HG02759 (cell line): ENCODE measurements at regions not wholly inside any gene's neighbourhood (a gene's known extent, or its start where the extent isn't known, plus 50 kb on each side); places are given as distances from the start of the nearest gene placed in this dataset.
"Not testable (repeated sequence)": the region's sequence is repeated elsewhere in the genome, so short reads cannot be mapped to it uniquely, and the experiment has no call there.

Source experiments
- ATAC-seq: cut with Tn5 transposase; IDR thresholded peaks from one replicate; pipeline ENCODE4 v1.9.1; 2021; ENCODE audit warnings: mild to moderate bottlenecking, moderate library complexity; ENCODE audit not compliant: unreplicated experiment

DNA sequence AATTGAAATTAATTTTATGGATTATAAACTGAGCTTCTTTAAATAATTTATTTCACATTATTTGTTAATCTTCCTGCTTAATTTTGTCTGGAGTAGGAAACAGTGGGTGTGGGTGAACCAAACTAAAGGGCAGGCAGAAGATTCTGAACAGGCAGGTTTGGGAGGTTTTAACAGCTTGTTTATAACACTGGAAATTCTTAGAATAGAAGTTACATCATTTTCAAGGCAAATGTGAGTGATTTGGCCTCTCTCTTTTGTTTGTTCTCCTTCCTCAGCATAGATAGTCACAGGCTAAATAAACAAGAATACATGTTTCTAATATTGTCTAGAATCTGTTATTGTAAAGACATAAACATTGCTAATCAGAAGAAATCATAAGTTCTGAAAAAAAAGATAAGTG is 970.9 kb upstream of the NUDT12 start:
- ATAC-seq = no peak

DNA sequence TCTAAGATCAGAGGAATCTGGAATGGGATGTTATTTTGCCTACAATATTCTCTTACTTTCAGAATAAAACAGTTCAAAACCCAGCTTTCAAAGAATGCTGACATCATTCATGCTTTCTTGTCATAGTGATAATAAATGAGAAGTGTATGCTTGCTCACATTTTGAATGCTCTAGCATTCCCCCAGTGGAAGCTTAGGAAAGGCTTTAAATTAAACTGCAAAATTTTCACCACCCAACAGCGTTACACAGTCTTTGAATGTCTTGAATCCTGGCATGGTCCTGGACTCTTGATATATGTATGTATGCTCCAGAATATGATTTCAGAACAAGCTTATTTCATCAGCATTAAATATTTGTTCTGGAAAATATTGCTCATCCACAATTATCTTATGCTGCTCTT is 964.3 kb upstream of the NUDT12 start:
- no peak for ATAC-seq

- ATAC-seq = no peak
These were observed 951.1 kb upstream of the NUDT12 start for GRCh38 chr5:104513640-104514072.

DNA sequence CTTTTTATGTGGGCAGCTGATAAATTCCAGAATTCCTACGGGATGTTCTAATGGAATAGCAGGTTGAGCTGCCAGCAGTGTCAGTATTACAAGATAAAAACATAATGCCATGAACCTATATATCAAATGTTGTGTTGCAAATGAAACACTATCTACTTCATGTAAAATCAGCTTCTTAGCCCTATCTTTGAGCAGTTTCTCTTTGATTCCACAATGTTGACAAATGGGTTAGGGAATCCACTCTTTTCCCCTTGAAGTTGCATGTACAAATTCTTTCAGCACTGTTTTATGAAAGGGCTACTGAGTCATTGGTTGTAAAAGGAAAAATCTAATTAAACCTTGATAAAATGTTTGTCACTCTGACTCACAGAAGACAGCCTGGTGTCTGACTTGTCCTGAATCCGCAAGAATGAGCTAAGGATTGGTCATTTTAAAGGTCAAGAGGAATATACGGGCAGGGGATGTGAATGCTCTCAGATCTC is 950.6 kb upstream of the NUDT12 start:
- ATAC-seq = no peak

GRCh38 chr5:104512063-104512825 is 949.7 kb upstream of the NUDT12 start:
- ATAC-seq = no peak

DNA sequence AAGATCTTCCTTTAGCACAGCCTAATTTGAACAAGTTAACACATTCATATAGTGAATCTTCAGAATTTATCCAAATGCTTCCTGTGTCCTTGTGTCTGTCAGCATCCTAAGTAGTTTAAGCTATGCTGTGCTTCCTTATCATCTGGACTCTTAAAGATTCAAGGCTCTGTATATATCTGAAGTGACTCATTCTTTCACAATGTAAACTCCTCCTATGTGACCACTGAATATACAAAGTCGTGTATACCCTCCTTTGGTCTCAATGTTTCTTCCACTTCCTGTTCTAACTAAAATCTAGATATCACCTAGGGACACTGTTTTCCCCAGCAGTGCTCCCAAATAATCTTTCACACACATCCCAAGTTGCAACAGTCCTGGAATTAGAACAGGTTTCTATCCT is 935.7 kb upstream of the NUDT12 start:
- ATAC-seq = no peak

GRCh38 chr5:104494083-104494482 is 931.5 kb upstream of the NUDT12 start:
- no peak for ATAC-seq

GRCh38 chr5:104472811-104473210 is 910.2 kb upstream of the NUDT12 start:
- no peak for ATAC-seq

DNA sequence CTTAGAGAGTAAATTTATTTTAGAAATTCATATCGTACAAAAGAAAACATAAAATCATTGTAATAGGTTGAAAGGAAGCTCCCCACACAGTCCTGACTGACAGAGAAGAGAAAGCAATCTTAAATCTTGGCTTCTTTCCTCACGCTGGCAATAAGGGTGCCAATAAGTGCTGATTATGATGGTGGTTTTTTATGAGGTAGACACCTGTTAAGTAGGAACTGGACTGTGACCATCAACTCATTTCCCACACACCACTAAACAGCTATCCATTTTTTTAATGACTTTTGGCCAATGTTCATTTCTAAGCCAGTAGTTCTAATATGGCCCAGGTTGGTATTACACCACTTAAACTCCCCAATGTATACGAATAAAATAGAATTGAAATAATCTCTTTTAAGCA is 893.5 kb upstream of the NUDT12 start:
- no peak for ATAC-seq

GRCh38 chr5:104452550-104452949 is 890.0 kb upstream of the NUDT12 start:
- no peak for ATAC-seq

DNA sequence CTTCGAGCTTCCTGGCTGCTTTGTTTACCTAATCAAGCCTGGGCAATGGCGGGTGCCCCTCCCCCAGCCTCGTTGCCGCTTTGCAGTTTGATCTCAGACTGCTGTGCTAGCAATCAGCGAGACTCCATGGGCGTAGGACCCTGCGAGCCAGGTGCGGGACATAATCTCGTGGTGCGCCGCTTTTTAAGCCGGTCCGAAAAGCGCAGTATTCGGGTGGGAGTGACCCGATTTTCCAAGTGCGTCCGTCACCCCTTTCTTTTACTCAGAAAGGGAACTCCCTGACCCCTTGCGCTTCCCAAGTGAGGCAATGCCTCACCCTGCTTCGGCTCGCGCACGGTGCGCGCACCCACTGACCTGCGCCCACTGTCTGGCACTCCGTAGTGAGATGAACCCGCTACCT is 889.3 kb upstream of the NUDT12 start:
- ATAC-seq = not testable (repeated sequence)

GRCh38 chr5:104444656-104445055 is 882.1 kb upstream of the NUDT12 start:
- no peak for ATAC-seq

- ATAC-seq = no peak
These were observed 881.1 kb upstream of the NUDT12 start for GRCh38 chr5:104443706-104444105.

GRCh38 chr5:104431981-104432380 is 869.4 kb upstream of the NUDT12 start:
- ATAC-seq = no peak

DNA sequence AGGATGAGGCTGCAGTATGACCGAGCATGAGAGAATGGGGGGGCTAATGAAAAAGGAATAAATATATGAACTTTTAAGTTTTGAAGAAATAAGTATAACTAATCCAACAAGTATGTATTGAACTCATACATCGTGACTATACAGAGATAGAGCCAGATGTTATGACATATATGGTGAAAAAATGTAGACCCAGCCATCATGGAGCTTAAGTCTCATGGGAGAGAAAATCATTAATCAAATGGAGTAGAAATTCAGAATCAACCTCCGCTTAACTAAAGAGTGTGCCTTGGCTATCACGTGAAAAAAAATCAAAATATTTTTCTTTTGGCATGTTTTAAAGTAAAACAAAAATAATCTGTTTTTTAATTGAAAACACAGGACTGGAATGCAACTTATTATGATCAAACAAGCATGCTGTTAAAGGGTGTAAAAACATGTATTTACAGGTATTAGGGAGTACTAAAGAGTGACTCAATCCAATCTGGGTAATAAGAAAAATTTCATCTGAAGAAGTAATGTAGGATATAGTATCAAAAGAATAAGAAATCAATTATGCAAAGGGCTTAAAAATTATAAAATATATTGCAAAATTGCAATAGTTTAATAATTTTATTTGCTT is 868.5 kb upstream of the NUDT12 start:
- ATAC-seq = no peak

- no peak for ATAC-seq
These were observed 867.3 kb upstream of the NUDT12 start for GRCh38 chr5:104429911-104430310.

DNA sequence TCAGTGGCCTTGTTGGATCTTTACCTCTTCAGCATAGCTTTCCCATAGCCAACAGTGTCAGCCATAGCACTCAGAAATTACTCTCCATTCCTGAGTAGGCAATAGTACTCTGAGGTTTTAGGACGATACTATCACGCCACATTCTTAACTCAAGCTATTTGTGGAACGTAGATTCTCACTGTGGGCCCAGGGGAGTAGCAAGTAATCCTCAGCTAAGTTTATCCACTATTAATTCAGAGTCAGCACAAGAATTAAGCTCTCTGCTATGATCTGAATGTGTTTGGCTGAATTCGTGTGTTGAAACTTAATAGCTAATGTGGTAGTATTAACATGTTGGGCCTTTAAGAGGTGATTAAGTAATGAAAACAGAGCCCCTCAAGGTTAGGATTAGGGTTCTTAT is 858.8 kb upstream of the NUDT12 start:
- no peak for ATAC-seq

GRCh38 chr5:104418056-104418455 is 855.5 kb upstream of the NUDT12 start:
- no peak for ATAC-seq

- peak; percentile 84 for ATAC-seq
These were observed 850.2 kb upstream of the NUDT12 start for GRCh38 chr5:104412649-104413240.

DNA sequence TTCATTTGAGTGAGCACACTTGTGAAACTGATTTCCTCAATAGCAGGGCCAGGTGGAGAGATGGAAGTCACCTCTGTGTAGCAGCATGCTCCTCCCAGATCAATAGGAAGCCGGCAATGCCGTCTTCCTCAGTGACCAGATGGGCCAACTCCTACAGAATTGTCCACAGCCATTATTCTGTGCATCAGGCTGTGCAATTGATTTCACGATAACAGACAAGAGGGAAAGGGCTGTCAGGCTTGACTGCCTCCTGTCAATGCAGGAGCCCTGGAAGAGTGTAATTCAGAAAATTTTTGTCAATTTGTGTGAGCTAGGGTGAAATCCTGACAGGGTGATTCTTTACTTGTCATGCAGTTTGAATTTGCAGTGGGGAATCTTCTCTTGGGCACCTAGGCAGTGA is 838.4 kb upstream of the NUDT12 start:
- ATAC-seq = no peak

DNA sequence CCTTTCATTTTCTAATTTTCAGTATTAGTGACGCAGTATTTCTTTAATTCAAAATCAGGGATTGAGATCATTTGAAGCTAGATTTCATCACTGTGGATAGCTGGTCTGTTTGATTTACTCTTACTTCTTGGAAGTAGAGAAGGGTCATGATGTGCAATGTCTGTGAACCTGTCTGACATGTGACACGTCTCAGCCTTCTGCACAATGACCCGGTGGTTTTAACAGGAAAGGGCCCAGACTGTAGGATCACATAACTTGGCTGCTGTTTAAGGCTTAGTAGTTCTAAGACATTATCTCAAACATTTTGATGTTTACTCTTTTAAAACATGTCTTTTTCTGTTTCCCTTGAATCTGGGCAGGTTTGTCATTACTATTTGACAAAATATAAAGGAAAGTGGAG is 823.3 kb upstream of the NUDT12 start:
- ATAC-seq = no peak

GRCh38 chr5:104375345-104375744 is 812.8 kb upstream of the NUDT12 start:
- ATAC-seq = no peak
